GM23338 (cell line): ENCODE measurements at regions not wholly inside any gene's neighbourhood (a gene's known extent, or its start where the extent isn't known, plus 50 kb on each side); places are given as distances from the start of the nearest gene placed in this dataset.

Experiments used
- ATAC-seq: fragments of 200-7000 bp; cut with Tn5 transposase; 3 replicates; pipeline ENCODE4 v1.9.1; 2020
- DNase-seq: peaks from one replicate; pipeline ENCODE4 v3.0.0-alpha.2; 2015; ENCODE audit warnings: low spot score
- H2AFZ ChIP-seq: fragments of 200-600 bp; sonication (generic); 2 replicates; pipeline ENCODE4 v1.8.0; 2016; ENCODE audit warnings: antibody characterized with exemption, mild to moderate bottlenecking, moderate library complexity
- H3F3A ChIP-seq: fragments of 200-600 bp; sonication (generic); replicated peaks from 2 replicates; pipeline ENCODE4 v1.8.0; 2017; ENCODE audit warnings: antibody characterized with exemption, mixed run types, low read depth
- H3K27ac ChIP-seq: fragments of 200-600 bp; sonication (generic); 2 replicates; pipeline ENCODE4 v1.6.1; 2016; ENCODE audit warnings: low read depth
- H3K27me3 ChIP-seq: fragments of 200-600 bp; sonication (generic); 2 replicates; pipeline ENCODE4 v1.8.0; 2016; ENCODE audit warnings: mild to moderate bottlenecking, mixed run types, moderate library complexity; ENCODE audit not compliant: insufficient read depth
- H3K36me3 ChIP-seq: fragments of 200-600 bp; sonication (generic); 2 replicates; pipeline ENCODE4 v1.8.0; 2016; ENCODE audit warnings: mild to moderate bottlenecking; ENCODE audit not compliant: insufficient read depth
- H3K4me1 ChIP-seq: fragments of 200-600 bp; sonication (generic); 2 replicates; pipeline ENCODE4 v1.8.0; 2016; ENCODE audit warnings: mild to moderate bottlenecking, moderate library complexity; ENCODE audit not compliant: insufficient read depth
- H3K4me2 ChIP-seq: fragments of 200-600 bp; sonication (generic); 2 replicates; pipeline ENCODE4 v1.7.1; 2017; ENCODE audit warnings: mixed run types
- H3K4me3 ChIP-seq: fragments of 200-600 bp; sonication (generic); 2 replicates; pipeline ENCODE4 v1.6.1; 2016; ENCODE audit warnings: mixed run types
- H3K79me2 ChIP-seq: fragments of 200-600 bp; sonication (generic); replicated peaks from 2 replicates; pipeline ENCODE4 v1.8.0; 2017; ENCODE audit warnings: mild to moderate bottlenecking; ENCODE audit not compliant: insufficient read depth
- H3K9me2 ChIP-seq: fragments of 200-600 bp; sonication (generic); 2 replicates; pipeline ENCODE4 v1.8.0; 2017; ENCODE audit not compliant: insufficient read depth
- H4K20me1 ChIP-seq: fragments of 200-600 bp; sonication (generic); replicated peaks from 2 replicates; pipeline ENCODE4 v1.8.0; 2017; ENCODE audit warnings: mild to moderate bottlenecking; ENCODE audit not compliant: insufficient read depth
- H3K27ac Mint-ChIP-seq: 2 replicates; pipeline ENCODE4 v1.8.0; 2020; ENCODE audit warnings: inconsistent platforms, mild to moderate bottlenecking, moderate library complexity, mixed read lengths
- H3K27me3 Mint-ChIP-seq: 3 replicates; pipeline ENCODE4 v1.8.0; 2022; ENCODE audit warnings: low read depth, mild to moderate bottlenecking, moderate library complexity, mixed read lengths, inconsistent platforms; ENCODE audit not compliant: insufficient read depth, poor library complexity
- H3K36me3 Mint-ChIP-seq: 3 replicates; pipeline ENCODE4 v1.8.0; 2021; ENCODE audit warnings: low read depth, mild to moderate bottlenecking, inconsistent platforms, moderate library complexity, mixed read lengths
- H3K4me1 Mint-ChIP-seq: 3 replicates; pipeline ENCODE4 v1.8.0; 2020; ENCODE audit warnings: mild to moderate bottlenecking, inconsistent platforms, mixed read lengths
- H3K4me3 Mint-ChIP-seq: 3 replicates; pipeline ENCODE4 v1.8.0; 2021; ENCODE audit warnings: moderate library complexity, mild to moderate bottlenecking, inconsistent platforms, mixed read lengths
- H3K9me3 Mint-ChIP-seq: 3 replicates; pipeline ENCODE4 v1.8.0; 2020; ENCODE audit warnings: moderate library complexity, mild to moderate bottlenecking, inconsistent platforms, mixed read lengths
- CREB1 ChIP-seq: fragments of 250-450 bp; sonication (Bioruptor Pico); IDR thresholded peaks from 2 replicates; pipeline ENCODE4 v1.5.0; 2020; ENCODE audit warnings: low read depth, mild to moderate bottlenecking, moderate library complexity
- CTCF ChIP-seq, 2 experiments: fragments of 200-600 bp in 1 of 2; sonication (generic) in 1 of 2; conservative IDR thresholded peaks; 2 replicates each; pipeline versions ENCODE4 v1.5.1 to v1.6.1; 2016 to 2017; ENCODE audit warnings: antibody characterized with exemption in 2 of 2, low read depth in 2 of 2, mild to moderate bottlenecking in 2 of 2, moderate library complexity in 1 of 2
- EZH2 ChIP-seq: fragments of 200-600 bp; sonication (generic); IDR thresholded peaks from one replicate; pipeline ENCODE4 v1.8.0; 2017; ENCODE audit warnings: antibody characterized with exemption, mild to moderate bottlenecking, low read depth; ENCODE audit not compliant: unreplicated experiment
- EZH2phosphoT487 ChIP-seq: fragments of 200-600 bp; sonication (generic); IDR thresholded peaks from one replicate; pipeline ENCODE4 v1.8.1; 2018; ENCODE audit warnings: antibody characterized with exemption; ENCODE audit not compliant: unreplicated experiment
- JUNB ChIP-seq: IDR thresholded peaks from one replicate; pipeline ENCODE4 v1.6.1; 2016; ENCODE audit warnings: antibody characterized with exemption; ENCODE audit not compliant: unreplicated experiment
- NANOG ChIP-seq: IDR thresholded peaks from 2 replicates; pipeline ENCODE4 v1.6.1; 2016; ENCODE audit warnings: antibody characterized with exemption, borderline replicate concordance
- POLR2AphosphoS5 ChIP-seq: IDR thresholded peaks from 2 replicates; pipeline ENCODE4 v1.6.1; 2016; ENCODE audit warnings: antibody characterized with exemption, low read depth
- REST ChIP-seq: IDR thresholded peaks from one replicate; pipeline ENCODE4 v1.6.1; 2018; ENCODE audit warnings: antibody characterized with exemption; ENCODE audit not compliant: unreplicated experiment
- STAT1 ChIP-seq: IDR thresholded peaks from one replicate; pipeline ENCODE4 v1.6.1; 2016; ENCODE audit warnings: antibody characterized with exemption; ENCODE audit not compliant: unreplicated experiment
- ZNF114 ChIP-seq: fragments of 250-450 bp; sonication (Bioruptor Pico); IDR thresholded peaks from 2 replicates; pipeline ENCODE4 v1.5.0; 2020; ENCODE audit warnings: mild to moderate bottlenecking, moderate library complexity
- ZNF331 ChIP-seq: fragments of 250-450 bp; sonication (Bioruptor Pico); IDR thresholded peaks from 2 replicates; pipeline ENCODE4 v1.5.0; 2020; ENCODE audit warnings: low read depth, mild to moderate bottlenecking, moderate library complexity
- TF ChIP-seq, protein P1 (sequence below): IDR thresholded peaks from 2 replicates; pipeline ENCODE4 v1.6.1; 2016; ENCODE audit warnings: antibody characterized with exemption
- TF ChIP-seq, protein P2 (sequence below): fragments of 250-450 bp; sonication (Bioruptor Pico); IDR thresholded peaks from 2 replicates; pipeline ENCODE4 v1.5.0; 2020; ENCODE audit warnings: mild to moderate bottlenecking, moderate library complexity

- no peak overlapping the region for H3K4me3 ChIP-seq
- H3K9me2 ChIP-seq: no peaks in the 10 kb centered on the region
- no peaks in the 10 kb centered on the region for H4K20me1 ChIP-seq
- no peaks in the 10 kb centered on the region for H3F3A ChIP-seq
- no peaks in the 10 kb centered on the region for H3K27me3 ChIP-seq
- no peaks in the 10 kb centered on the region for H3K27me3 Mint-ChIP-seq
- H3K4me2 ChIP-seq: no peak overlapping the region
- no peak for TF ChIP-seq ZNF331 (CRISPR knock-in tag)
- no peak for TF ChIP-seq CREB1
- TF ChIP-seq POLR2AphosphoS5: no peak
- no peak for TF ChIP-seq REST
- TF ChIP-seq EZH2phosphoT487: no peak
- TF ChIP-seq NANOG: no peak
- TF ChIP-seq, protein P1, sequence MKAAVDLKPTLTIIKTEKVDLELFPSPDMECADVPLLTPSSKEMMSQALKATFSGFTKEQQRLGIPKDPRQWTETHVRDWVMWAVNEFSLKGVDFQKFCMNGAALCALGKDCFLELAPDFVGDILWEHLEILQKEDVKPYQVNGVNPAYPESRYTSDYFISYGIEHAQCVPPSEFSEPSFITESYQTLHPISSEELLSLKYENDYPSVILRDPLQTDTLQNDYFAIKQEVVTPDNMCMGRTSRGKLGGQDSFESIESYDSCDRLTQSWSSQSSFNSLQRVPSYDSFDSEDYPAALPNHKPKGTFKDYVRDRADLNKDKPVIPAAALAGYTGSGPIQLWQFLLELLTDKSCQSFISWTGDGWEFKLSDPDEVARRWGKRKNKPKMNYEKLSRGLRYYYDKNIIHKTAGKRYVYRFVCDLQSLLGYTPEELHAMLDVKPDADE: no peak
- no peak for TF ChIP-seq STAT1
- TF ChIP-seq ZNF114 (CRISPR knock-in tag): no peak
- no peak for TF ChIP-seq JUNB
- TF ChIP-seq EZH2: no peak
- TF ChIP-seq CTCF (conservative IDR thresholded peaks at IDR 0.05; ENCODE audit: low read depth in 2 of 2): no peak
- TF ChIP-seq, protein P2, sequence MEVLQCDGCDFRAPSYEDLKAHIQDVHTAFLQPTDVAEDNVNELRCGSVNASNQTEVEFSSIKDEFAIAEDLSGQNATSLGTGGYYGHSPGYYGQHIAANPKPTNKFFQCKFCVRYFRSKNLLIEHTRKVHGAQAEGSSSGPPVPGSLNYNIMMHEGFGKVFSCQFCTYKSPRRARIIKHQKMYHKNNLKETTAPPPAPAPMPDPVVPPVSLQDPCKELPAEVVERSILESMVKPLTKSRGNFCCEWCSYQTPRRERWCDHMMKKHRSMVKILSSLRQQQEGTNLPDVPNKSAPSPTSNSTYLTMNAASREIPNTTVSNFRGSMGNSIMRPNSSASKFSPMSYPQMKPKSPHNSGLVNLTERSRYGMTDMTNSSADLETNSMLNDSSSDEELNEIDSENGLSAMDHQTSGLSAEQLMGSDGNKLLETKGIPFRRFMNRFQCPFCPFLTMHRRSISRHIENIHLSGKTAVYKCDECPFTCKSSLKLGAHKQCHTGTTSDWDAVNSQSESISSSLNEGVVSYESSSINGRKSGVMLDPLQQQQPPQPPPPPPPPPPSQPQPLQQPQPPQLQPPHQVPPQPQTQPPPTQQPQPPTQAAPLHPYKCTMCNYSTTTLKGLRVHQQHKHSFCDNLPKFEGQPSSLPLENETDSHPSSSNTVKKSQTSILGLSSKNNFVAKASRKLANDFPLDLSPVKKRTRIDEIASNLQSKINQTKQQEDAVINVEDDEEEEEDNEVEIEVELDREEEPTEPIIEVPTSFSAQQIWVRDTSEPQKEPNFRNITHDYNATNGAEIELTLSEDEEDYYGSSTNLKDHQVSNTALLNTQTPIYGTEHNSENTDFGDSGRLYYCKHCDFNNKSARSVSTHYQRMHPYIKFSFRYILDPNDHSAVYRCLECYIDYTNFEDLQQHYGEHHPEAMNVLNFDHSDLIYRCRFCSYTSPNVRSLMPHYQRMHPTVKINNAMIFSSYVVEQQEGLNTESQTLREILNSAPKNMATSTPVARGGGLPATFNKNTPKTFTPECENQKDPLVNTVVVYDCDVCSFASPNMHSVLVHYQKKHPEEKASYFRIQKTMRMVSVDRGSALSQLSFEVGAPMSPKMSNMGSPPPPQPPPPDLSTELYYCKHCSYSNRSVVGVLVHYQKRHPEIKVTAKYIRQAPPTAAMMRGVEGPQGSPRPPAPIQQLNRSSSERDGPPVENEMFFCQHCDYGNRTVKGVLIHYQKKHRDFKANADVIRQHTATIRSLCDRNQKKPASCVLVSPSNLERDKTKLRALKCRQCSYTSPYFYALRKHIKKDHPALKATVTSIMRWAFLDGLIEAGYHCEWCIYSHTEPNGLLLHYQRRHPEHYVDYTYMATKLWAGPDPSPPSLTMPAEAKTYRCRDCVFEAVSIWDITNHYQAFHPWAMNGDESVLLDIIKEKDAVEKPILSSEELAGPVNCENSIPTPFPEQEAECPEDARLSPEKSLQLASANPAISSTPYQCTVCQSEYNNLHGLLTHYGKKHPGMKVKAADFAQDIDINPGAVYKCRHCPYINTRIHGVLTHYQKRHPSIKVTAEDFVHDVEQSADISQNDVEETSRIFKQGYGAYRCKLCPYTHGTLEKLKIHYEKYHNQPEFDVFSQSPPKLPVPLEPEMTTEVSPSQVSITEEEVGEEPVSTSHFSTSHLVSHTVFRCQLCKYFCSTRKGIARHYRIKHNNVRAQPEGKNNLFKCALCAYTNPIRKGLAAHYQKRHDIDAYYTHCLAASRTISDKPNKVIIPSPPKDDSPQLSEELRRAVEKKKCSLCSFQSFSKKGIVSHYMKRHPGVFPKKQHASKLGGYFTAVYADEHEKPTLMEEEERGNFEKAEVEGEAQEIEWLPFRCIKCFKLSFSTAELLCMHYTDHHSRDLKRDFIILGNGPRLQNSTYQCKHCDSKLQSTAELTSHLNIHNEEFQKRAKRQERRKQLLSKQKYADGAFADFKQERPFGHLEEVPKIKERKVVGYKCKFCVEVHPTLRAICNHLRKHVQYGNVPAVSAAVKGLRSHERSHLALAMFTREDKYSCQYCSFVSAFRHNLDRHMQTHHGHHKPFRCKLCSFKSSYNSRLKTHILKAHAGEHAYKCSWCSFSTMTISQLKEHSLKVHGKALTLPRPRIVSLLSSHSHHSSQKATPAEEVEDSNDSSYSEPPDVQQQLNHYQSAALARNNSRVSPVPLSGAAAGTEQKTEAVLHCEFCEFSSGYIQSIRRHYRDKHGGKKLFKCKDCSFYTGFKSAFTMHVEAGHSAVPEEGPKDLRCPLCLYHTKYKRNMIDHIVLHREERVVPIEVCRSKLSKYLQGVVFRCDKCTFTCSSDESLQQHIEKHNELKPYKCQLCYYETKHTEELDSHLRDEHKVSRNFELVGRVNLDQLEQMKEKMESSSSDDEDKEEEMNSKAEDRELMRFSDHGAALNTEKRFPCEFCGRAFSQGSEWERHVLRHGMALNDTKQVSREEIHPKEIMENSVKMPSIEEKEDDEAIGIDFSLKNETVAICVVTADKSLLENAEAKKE: no peak
- no peak overlapping the region for H3K4me3 Mint-ChIP-seq
- peaks cover 39% of the 10 kb centered on the region for H3K4me1 Mint-ChIP-seq
- H3K79me2 ChIP-seq: peaks cover 16% of the 10 kb centered on the region; the same call in 1 of the 2 replicates
- H3K36me3 Mint-ChIP-seq: peaks cover 13% of the 10 kb centered on the region; the same call in 2 of the 3 replicates
- H3K27ac Mint-ChIP-seq: no peak overlapping the region
- peak; percentile 27 for DNase-seq
- peaks cover 20% of the 10 kb centered on the region for H3K4me1 ChIP-seq
- no peak overlapping the region for H3K27ac ChIP-seq
- H3K9me3 Mint-ChIP-seq: no peaks in the 10 kb centered on the region
- H3K36me3 ChIP-seq: no peaks in the 10 kb centered on the region
- no peak overlapping the region for H2AFZ ChIP-seq
- no peak for ATAC-seq
These were observed 182.8 kb downstream of the LARP7 start for GRCh38 chr4:112819729-112820128.
